GM12874 (cell line): ENCODE measurements at regions not wholly inside any gene's neighbourhood (a gene's known extent, or its start where the extent isn't known, plus 50 kb on each side); places are given as distances from the start of the nearest gene placed in this dataset.

Experiments used
- CTCF ChIP-seq: IDR thresholded peaks from 2 replicates; pipeline ENCODE4 v1.5.1; 2011; ENCODE audit warnings: low read depth, mild to moderate bottlenecking, control low read depth, low read length, moderate library complexity; ENCODE audit not compliant: insufficient read depth

GRCh38 chr1:30360281-30360680 lies 363.1 kb downstream of the MATN1 start:
- no peak for TF ChIP-seq CTCF

- TF ChIP-seq CTCF, result no peak
These were observed 363.7 kb downstream of the MATN1 start for GRCh38 chr1:30359539-30360220.

- no peak for TF ChIP-seq CTCF
These were observed 364.9 kb downstream of the MATN1 start for GRCh38 chr1:30358500-30358899.

GRCh38 chr1:30356839-30357238 lies 366.5 kb downstream of the MATN1 start:
- TF ChIP-seq CTCF, result no peak

- TF ChIP-seq CTCF, result no peak
These were observed 369.0 kb downstream of the MATN1 start for GRCh38 chr1:30354410-30354809.

- no peak for TF ChIP-seq CTCF
These were observed 369.7 kb downstream of the MATN1 start for GRCh38 chr1:30353637-30354036.

GRCh38 chr1:30348147-30348546 lies 375.2 kb downstream of the MATN1 start:
- no peak for TF ChIP-seq CTCF
